Thyroid gland (tissue), 4 donors: ENCODE measurements at regions not wholly inside any gene's neighbourhood (a gene's known extent, or its start where the extent isn't known, plus 50 kb on each side); places are given as distances from the start of the nearest gene placed in this dataset.

Source experiments
- POLR2A ChIP-seq, 2 donors: fragments of 450-650 bp; IDR thresholded peaks; one replicate each; pipeline ENCODE4 v1.6.1; 2017; ENCODE audit warnings: antibody characterized with exemption in 2 of 2, mild to moderate bottlenecking in 2 of 2, moderate library complexity in 1 of 2
- TF ChIP-seq, protein P1 (sequence below), 6 experiments: fragments of 200-600 bp in 3 of 6; fragments of 450-650 bp in 3 of 6; sonication (generic) in 3 of 6; IDR thresholded peaks; one replicate each; pipeline ENCODE4 v1.5.1; 2016 to 2019; ENCODE audit warnings: antibody characterized with exemption in 6 of 6, mild to moderate bottlenecking in 2 of 6, inconsistent platforms in 1 of 6, moderate library complexity in 1 of 6

DNA sequence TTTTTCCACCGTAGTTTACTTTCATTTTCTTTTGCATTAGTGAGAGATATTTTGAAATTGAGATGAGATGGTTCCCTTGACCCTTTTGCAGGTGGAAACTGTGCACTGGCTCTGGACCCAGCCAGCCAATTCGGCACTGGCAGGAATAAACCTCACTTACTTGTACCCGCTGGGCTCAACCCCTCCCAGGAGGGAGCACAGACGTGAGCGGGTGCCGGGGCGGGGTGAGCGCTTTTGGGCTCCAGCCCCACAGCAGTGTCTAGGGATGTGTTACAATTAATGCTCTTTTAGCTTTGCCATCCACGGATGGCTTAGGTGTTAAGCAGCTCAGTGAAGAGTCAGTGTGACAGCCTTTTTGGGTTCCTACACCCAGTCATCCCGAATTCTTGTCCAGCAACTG, 766.1 kb upstream of the CHD1 start:
- TF ChIP-seq, protein P1, sequence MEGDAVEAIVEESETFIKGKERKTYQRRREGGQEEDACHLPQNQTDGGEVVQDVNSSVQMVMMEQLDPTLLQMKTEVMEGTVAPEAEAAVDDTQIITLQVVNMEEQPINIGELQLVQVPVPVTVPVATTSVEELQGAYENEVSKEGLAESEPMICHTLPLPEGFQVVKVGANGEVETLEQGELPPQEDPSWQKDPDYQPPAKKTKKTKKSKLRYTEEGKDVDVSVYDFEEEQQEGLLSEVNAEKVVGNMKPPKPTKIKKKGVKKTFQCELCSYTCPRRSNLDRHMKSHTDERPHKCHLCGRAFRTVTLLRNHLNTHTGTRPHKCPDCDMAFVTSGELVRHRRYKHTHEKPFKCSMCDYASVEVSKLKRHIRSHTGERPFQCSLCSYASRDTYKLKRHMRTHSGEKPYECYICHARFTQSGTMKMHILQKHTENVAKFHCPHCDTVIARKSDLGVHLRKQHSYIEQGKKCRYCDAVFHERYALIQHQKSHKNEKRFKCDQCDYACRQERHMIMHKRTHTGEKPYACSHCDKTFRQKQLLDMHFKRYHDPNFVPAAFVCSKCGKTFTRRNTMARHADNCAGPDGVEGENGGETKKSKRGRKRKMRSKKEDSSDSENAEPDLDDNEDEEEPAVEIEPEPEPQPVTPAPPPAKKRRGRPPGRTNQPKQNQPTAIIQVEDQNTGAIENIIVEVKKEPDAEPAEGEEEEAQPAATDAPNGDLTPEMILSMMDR (IDR thresholded peaks at IDR 0.05), result no peak
- no peak for TF ChIP-seq POLR2A (IDR thresholded peaks at IDR 0.05)
